ENCODE measurements at regions not wholly inside any gene's neighbourhood (a gene's known extent, or its start where the extent isn't known, plus 50 kb on each side); places are given as distances from the start of the nearest gene placed in this dataset.
A peak's percentile ranks its signal among the peaks of the same experiment; 100 is the strongest.
"Not testable (repeated sequence)": the region's sequence is repeated elsewhere in the genome, so short reads cannot be mapped to it uniquely, and the experiment has no call there.

- no peak for DNase-seq (ENCODE audit: missing footprints)
- intact Hi-C loops (cut with DNase I) = no loop called here
- no peak for ATAC-seq
Measured at GRCh38 chr6:14372734-14373489, 255.3 kb downstream of the CD83 start.

GRCh38 chr6:14373648-14374437 is 256.3 kb downstream of the CD83 start:
- peak; percentile 21 for DNase-seq (ENCODE audit: missing footprints)
- intact Hi-C loops (cut with DNase I) = no loop called here
- no peak for ATAC-seq

GRCh38 chr6:14375930-14376329 is 258.4 kb downstream of the CD83 start:
- intact Hi-C loops (cut with DNase I) = no loop called here
- DNase-seq (ENCODE audit: missing footprints) = no peak
- no peak for ATAC-seq

- no peak for DNase-seq (ENCODE audit: missing footprints)
- intact Hi-C loops (cut with DNase I) = no loop called here
- ATAC-seq = no peak
Measured at GRCh38 chr6:14379568-14379967, 262.0 kb downstream of the CD83 start.

- ATAC-seq (no peak), DNase-seq (ENCODE audit: missing footprints) (no peak)
- intact Hi-C loops (cut with DNase I) = no loop called here
Measured at GRCh38 chr6:14380086-14380820, 262.7 kb downstream of the CD83 start.

GRCh38 chr6:14380901-14381828 is 263.6 kb downstream of the CD83 start:
- intact Hi-C loops (cut with DNase I) = no loop called here
- DNase-seq (ENCODE audit: missing footprints) (no peak), ATAC-seq (no peak)

GRCh38 chr6:14381829-14382677 is 264.5 kb downstream of the CD83 start:
- ATAC-seq (no peak), DNase-seq (ENCODE audit: missing footprints) (no peak)
- intact Hi-C loops (cut with DNase I) = no loop called here

- intact Hi-C loops (cut with DNase I) = no loop called here
- ATAC-seq = no peak
- DNase-seq (ENCODE audit: missing footprints) = no peak
Measured at GRCh38 chr6:14382678-14383236, 265.2 kb downstream of the CD83 start.

- DNase-seq (ENCODE audit: missing footprints) (no peak), ATAC-seq (no peak)
- intact Hi-C loops (cut with DNase I) = no loop called here
Measured at GRCh38 chr6:14383393-14384174, 266.0 kb downstream of the CD83 start.

GRCh38 chr6:14384175-14384949 is 266.8 kb downstream of the CD83 start:
- intact Hi-C loops (cut with DNase I) = no loop called here
- ATAC-seq = no peak

GRCh38 chr6:14386263-14386662 is 268.7 kb downstream of the CD83 start:
- intact Hi-C loops (cut with DNase I) = no loop called here
- ATAC-seq (no peak), DNase-seq (ENCODE audit: missing footprints) (no peak)

More at GRCh38 chr6:14384175-14384949, 266.8 kb downstream of the CD83 start:
- no peak for DNase-seq (ENCODE audit: missing footprints)

GRCh38 chr6:14386668-14387067 is 269.1 kb downstream of the CD83 start:
- intact Hi-C loops (cut with DNase I) = no loop called here
- no peak for ATAC-seq

GRCh38 chr6:14388371-14388770 is 270.8 kb downstream of the CD83 start:
- no peak for ATAC-seq
- intact Hi-C loops (cut with DNase I) = no loop called here
- no peak for DNase-seq (ENCODE audit: missing footprints)

More at GRCh38 chr6:14386668-14387067, 269.1 kb downstream of the CD83 start:
- DNase-seq (ENCODE audit: missing footprints) = no peak

- ATAC-seq; DNase-seq (ENCODE audit: missing footprints); intact Hi-C loops (cut with DNase I): not testable (repeated sequence)
Measured at GRCh38 chr6:14389776-14390175, 272.2 kb downstream of the CD83 start.

GRCh38 chr6:14390805-14391204 is 273.2 kb downstream of the CD83 start:
- intact Hi-C loops (cut with DNase I) = no loop called here

GRCh38 chr6:14393910-14394309 is 276.3 kb downstream of the CD83 start:
- intact Hi-C loops (cut with DNase I) = no loop called here
- ATAC-seq (no peak), DNase-seq (ENCODE audit: missing footprints) (no peak)

More at GRCh38 chr6:14390805-14391204, 273.2 kb downstream of the CD83 start:
- ATAC-seq (no peak), DNase-seq (ENCODE audit: missing footprints) (no peak)
